ENCODE measurements at regions not wholly inside any gene's neighbourhood (a gene's known extent, or its start where the extent isn't known, plus 50 kb on each side); places are given as distances from the start of the nearest gene placed in this dataset.

DNA sequence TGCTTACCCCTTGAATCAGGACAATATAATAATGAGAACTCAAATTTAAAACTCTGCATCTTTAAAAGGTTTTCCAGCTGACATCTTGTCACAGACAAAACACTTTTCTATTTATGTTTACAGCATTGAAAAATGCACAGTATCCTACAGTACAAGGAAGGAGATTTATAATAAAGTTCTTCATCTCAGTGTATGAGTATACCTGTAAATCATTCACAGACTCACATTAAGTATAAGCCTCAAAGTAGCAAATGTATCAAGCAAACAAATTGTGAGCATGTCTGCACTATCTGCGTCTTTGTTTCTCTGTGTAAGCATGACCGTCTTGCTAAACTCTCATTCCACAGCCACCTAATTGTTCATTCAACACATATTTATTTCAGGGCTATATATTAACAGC, 52.8 kb downstream of the PPP1R2C start:
- DNase-seq (ENCODE audit: low read depth in 1 of 2, low spot score in 1 of 2): no peak

DNA sequence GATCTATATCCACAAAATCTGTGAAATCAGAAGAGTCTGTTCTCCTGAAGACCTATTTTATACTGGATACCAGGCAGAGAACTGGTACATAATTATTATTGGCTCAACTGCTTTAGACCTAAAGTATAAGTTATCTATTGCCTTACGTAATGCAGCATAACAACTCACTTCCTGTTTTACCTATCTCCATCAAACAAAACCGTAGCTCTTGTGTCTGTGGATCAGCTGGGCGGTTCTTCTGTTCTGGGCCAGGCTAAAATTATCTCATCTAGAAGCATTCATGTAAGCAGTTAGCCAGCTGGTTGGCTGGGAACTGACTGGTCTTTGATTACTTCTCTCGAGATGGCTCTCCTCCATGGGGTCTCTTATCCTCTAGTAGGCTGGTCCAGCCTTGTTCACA, 57.8 kb downstream of the PPP1R2C start:
- no peak for DNase-seq (ENCODE audit: low read depth in 1 of 2, low spot score in 1 of 2)

DNA sequence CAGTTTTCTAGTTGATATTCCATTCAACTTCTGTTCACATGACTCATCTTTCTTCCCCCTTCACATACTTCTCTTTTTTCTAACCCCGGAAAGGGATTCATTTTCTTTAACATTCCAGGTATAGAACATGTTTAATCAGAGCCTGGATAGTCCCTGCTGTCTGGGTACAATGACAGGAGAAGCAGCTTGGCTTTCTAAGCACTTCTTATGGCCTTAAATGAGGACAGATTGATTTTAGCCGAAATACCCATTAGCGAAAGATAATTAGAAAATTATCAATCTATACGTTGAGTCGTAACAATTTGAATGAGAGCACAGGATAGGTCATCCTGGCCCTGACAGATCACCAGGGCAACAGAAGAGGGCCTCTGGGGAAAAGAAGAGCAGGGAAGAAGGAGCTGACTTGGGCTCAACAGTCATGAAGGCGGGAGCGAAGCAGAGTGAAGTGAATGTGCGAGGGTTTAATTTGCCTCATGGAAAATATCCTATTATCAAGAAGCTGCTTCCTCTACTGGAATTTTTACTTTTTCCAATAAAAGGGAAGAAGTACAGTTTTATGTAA, 62.2 kb downstream of the PPP1R2C start:
- DNase-seq (ENCODE audit: low read depth in 1 of 2, low spot score in 1 of 2): no peak

DNA sequence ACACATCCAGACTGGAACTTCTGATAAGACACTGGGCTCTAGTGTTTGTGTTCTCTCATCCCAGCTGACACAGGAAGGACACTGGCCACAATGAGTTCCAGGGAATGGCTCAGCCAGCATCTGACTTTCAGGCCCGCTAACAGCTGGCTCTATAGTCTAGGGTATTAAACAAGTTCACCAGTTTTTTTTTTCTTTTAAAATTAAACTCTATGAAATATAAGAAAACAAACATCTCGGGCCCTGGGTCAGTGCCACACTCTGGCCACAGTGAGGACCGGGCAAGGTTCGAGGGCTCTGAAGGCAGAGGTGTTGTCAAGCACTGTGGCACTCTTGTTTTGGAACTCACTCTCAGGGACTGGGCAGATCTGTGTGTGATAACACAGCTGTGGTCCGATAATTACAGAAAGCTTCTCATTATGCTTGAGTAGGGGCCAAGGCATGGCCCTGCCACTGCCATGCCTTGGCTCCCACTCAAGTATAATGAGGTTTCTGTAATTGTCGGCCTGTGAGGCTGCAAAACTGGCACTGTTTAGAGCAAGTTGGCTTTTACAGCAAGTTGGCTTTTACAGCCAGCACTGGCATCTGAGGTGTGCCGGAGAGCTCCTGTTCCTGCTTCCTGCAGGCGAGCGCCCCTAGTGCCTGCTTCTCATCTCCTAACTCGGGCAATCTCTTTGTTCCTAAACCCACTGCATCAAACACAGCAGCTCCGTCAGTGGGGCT, 62.8 kb downstream of the PPP1R2C start:
- peak; percentile 7 to 20 for DNase-seq (ENCODE audit: low read depth in 1 of 2, low spot score in 1 of 2)

DNA sequence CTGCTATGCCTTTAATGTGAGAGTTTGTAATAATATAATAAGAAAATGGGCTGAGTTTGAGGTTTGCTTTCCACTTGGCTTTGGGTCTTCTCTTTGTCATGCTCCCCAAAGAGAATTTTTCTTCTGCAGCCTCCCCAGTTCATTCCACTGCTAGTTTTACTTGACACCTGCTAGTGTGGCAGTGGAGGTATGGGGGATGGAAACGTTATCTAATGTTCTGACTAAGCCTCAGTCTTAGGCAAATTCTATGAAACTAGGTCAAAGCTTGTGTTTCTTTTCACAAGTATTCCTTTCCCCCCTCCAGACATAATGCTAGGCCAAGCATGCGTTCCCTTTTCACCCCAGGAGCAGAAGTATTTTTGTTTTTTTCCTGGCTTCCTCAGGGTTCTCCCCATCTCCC, 67.5 kb downstream of the PPP1R2C start:
- no peak for DNase-seq (ENCODE audit: low read depth in 1 of 2, low spot score in 1 of 2)

DNA sequence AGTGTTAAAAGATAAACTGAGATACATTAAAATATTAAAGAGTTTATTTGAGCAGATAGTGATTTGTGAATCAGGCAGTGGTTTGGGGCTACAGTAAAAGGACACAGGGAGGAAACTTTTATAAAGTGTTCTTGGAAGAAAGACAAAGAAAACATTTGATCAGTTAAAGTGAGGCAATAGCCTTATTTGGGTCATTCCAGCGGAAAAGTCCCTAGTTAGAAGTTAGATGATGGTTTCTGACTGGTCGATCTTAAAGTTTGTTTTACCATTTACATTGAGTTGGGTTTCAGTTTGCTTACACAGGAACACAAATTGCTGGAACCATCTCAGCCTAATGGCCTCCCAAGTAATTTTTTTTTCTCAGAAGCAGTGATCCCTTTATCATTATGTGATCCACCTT, 69.7 kb downstream of the PPP1R2C start:
- DNase-seq (ENCODE audit: low read depth in 1 of 2, low spot score in 1 of 2): no peak

DNA sequence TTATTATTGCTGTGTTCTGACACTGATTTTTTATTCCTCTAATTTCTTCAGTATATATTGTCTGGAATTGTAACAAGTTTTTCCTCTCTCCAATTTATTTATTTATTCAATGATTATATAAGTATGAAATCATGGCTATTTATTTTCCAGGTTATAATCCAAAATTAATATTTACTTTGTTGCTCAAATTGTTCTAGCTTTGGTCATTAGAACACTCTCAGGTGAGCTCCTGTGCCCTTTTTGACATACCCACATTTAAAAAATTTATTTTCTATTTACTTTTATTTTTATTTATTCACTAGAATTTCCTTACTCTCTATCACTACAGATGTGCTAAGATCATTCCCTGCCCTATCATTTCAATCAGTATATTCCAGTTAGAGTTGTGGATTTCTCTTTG, 70.2 kb downstream of the PPP1R2C start:
- no peak for DNase-seq (ENCODE audit: low read depth in 1 of 2, low spot score in 1 of 2)

DNA sequence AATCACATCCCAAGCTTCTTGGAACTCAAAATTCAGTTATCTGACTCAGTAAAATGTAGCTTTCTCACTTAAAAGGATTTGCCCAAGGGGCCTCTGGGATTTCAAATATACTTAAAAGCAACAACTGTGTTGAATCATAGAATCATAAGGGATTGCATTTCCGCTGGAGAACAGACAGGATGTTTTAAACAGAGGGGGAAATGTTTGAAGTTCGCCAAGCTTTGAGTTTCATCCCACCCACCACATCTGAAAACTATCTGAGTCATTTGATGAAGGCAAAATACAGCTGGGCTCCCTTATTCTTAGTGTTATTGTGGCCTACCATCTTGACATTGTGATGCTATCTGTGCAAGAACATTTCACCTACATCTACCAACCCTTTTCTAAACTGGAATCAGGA, 73.5 kb downstream of the PPP1R2C start:
- DNase-seq (ENCODE audit: low read depth in 1 of 2, low spot score in 1 of 2): no peak

DNA sequence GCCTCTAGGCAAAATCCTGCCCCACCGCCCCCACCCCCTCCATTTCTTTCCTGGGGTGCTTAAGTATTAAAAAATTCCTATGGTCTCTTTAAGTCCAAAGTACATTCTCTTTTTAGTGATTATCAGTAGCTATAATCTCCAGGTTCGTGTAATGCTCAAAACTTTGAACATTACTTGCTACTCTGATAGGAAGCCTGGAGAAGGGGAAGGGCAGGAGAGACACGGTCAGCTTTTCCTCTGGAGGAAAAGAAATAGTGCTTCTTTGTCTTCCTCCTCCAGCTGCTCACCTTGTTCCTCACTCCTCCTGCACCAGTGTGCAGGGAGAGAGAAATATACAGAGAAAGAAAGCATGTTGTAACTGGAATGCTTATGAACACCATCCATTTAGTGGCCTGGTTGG, 80.4 kb downstream of the PPP1R2C start:
- DNase-seq (ENCODE audit: low read depth in 1 of 2, low spot score in 1 of 2): no peak

DNA sequence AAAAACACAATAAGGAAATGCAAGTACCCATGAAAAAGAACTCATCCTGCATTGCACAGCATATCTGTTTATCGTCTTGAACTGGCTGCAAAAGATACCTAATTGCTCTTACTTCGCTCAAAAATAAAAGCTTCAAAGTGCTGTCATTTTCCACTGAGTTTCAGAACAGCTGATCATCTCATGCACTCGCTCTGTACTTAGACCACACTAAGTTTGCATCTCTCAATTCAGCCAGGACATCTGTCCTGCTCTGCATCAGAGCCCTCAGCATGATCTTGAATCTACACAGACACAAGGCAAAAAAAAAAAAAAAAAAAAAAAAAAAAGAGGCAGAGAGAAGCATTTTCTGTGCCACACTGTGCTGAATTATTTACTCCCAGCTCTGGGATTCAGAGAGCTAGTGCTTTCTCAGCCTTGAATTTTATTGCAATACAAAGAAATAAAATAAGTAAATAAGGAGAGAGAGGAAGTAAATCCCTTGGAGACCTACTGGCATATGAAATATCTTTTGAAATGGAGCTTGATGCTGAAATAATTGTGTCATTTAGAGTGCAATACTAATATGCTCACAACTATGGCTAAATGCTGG, 81.3 kb downstream of the PPP1R2C start:
- no peak for DNase-seq (ENCODE audit: low read depth in 1 of 2, low spot score in 1 of 2)

DNA sequence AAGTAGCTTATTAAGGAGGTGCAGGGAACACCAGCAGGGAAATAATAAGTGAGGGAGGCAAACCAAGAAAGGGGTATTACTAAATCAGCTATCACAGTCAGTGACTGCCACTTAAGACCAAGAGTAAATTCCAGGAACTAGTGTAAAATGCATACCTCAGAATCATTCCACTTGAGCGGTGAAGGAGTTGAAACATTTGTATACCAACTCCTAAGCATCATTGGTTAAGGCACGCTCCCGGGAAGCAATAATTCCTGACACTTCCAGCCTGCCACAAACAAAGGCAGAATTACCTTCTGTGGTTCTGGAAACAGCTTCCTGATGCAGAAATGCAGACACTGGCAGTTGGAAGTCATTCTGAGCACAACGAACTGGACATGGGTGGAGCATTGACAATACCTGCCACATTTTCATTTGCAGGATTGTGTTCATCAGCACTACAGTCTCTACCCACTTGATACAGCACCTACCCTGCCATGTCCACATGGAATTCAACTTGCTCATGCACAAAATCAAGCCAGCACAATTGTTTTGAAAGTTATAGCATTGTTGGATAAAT, 82.1 kb downstream of the PPP1R2C start:
- DNase-seq (ENCODE audit: low read depth in 1 of 2, low spot score in 1 of 2): no peak

DNA sequence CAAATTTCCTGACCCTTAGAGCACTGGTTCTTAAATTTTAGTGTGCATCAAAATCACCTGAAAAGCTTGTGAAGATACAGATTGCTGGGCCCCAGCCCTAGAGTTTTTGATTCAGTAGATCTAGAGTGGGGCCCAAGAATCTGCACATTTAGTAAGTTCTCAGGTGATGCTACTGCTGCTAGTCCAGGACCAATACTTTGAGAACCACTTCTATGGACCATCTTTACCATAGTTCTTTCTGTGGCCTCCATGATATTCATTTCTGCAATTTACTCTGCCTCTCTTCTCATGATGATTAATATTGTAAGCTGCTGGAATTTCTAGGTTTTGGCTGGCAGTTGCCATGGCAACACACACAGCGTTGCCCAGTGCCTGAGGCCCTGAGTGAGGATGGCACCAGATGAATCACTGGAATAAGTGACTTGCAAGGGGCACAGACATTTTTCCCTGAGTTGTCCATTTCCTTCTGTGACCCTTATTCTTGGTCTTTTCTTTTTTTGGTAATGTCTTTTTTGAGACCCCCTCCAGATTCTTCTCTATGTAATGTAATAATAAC, 83.6 kb downstream of the PPP1R2C start:
- no peak for DNase-seq (ENCODE audit: low read depth in 1 of 2, low spot score in 1 of 2)

DNA sequence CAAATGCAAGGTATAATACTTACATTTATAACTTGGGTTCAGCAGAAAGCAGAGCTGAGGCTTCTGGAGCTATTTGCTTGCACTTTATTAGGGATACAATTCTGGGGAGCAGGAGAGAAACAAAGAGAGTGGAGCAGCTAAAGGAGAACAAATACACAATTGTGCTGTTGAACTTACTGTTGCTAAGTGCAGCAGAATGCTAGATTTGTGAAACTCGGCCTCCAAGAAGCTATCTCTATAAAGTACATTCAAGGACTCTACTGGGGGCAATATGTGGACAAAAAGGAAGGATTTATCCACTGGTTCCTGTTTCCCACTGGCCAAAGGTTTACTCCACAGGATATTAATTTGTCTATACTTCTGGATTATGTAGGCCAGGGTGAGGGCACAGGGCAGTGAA, 86.8 kb downstream of the PPP1R2C start:
- no peak for DNase-seq (ENCODE audit: low read depth in 1 of 2, low spot score in 1 of 2)

DNA sequence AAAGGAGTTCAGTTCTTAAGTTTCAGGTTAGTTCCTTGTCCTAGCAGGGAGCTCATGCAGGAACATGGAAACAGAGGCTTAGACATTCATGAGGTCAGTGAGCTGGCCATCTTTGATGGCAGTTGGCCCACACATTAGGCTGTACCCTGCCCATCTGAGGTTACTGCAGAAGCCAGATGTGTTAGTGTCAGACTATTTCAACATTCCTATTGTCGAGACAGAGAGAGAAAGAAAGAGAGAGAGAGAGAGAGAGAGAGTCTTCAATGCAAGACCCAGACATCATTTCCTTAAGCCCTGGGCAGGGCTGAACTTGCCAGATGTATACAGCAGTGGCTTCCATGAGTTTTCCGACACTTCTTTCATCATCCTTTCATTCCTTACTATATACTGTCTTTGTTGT, 91.3 kb downstream of the PPP1R2C start:
- DNase-seq (ENCODE audit: low read depth in 1 of 2, low spot score in 1 of 2): no peak

DNA sequence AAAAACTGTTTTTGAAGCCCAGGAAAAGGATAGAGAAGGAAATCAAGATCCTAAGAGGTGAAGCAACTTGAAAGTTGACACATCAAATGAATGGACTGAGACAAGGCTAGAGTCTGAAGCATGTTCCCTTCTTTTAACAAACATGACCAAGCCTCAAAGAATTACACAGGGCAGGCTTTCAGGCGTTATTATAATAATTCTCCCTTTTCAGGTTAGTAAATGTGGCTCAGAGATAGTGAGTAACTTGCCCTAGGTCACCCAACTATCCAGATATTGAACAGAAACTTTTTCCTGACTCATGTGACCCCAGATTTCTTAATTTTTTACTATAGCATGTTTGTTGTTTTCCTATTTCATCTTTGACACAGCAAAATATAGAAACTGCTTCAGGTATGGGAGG, 91.7 kb downstream of the PPP1R2C start:
- DNase-seq (ENCODE audit: low read depth in 1 of 2, low spot score in 1 of 2): no peak

DNA sequence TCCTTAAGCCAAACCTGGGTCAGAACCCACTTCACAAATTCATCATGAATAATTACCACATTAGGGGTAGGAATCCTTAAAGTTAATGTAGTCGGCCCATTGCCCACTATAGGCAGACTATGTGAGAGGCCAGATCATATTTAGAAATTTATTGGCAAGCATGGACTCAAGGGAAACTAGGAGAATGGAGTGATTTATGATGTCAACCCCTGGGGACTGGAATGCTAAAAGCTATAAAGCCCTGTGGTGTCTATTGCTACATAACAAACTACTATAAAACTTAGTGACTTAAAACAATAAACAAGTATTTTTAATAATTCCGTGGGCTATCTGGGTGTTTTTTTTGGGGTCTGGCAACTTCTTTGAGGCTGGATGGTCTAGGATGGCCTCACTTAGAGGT, 93.9 kb downstream of the PPP1R2C start:
- no peak for DNase-seq (ENCODE audit: low read depth in 1 of 2, low spot score in 1 of 2)

DNA sequence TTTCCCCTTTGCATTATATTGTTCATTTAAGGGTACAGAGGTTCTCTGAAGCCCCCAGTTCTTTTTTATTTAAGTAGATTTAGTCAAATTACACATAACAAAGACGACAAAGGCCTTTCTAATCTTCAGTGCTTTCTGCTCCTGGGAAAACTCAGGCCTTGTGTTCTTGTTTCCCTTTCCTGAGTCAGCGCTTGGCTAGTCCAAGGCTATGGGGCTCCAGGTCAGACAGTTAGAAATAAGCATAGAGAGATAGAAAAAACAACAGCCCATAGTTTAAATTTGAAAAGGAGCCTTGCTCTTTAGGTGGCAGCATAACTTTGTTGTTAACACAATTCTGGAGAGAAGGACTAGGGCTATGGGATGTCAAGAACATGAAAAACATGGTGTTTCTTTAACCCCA, 97.3 kb downstream of the PPP1R2C start:
- DNase-seq (ENCODE audit: low read depth in 1 of 2, low spot score in 1 of 2): no peak

DNA sequence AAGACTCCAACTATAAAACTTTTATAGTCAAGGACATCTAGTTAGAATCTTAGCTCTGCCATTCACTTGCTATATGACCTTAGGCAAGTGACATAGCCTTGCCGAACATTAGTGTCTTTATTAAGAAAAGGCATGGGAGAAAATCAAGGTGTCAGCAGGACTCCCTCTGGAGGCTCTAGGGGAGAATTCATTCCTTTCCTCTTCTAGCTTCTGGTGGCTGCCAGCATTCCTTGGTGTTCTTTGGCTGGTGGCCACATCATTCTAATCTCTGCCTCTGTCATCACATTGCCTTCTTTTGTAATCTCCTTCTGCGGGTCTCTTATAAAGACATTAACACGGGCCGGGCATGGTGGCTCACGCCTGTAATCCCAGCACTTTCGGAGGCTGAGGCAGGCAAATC, 99.8 kb downstream of the PPP1R2C start:
- no peak for DNase-seq (ENCODE audit: low read depth in 1 of 2, low spot score in 1 of 2)

DNA sequence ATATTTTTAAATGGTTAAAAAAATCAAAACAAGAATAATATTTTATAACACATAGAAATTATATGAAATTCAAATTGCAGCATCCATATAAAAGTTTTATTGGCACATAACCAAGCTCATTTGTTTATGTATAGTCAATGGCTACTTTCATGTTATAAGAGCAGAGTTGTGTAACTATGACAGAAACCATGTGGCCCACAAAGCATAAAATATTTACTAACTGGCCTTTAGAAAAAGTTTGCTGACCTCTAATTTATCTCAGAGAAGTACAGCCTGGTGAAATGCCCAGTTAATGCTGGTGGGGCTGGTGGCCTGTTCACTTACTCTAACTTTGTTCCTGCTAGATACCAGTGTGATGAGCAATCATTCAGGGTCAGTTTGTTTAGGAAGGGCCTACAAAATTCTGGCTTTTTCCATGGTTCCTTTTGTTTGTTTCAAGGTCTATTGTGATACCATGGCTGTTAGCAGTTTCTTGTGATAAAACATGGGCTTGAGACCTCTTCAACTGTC, 104.6 kb downstream of the PPP1R2C start:
- no peak for DNase-seq (ENCODE audit: low read depth in 1 of 2, low spot score in 1 of 2)

DNA sequence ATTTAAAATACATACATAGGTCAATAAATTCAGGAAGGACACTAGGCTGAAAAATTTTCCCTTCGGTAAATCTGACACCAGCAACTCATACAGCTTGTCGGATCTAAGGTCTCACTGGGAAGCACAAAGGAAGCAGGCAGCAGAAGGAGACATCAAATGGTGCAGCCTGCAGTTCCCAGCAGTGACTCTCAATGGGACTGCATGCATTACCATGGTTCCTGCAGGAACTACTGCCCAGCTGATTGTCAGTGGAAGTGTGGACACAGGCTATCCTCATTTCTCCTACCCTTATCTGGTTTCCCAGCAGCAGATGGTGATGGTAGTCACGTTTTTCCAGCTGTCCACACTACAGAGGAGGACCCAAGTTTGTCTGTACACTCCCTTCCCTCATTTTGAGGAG, 113.3 kb downstream of the PPP1R2C start:
- DNase-seq (ENCODE audit: low read depth in 1 of 2, low spot score in 1 of 2): no peak

DNA sequence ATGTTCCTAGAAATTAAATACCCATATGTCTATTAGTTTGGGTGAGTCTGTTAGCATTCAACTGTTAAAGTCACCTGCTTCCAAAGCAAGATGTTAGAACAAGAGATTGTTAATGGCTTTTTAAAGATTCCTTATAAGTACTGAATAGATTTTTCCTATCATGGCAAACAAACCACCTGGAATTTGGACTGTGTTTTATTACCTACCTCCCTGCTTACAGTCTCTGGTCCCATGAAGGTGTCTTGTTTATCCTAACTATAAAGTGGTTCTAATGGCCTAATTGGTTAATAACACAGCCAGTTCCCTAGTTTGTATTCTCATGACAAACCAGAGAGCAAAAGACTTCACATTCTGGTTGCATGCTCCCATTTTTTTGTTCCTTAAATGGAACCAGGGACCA, 149.5 kb downstream of the PPP1R2C start:
- DNase-seq (ENCODE audit: low read depth in 1 of 2, low spot score in 1 of 2): no peak

DNA sequence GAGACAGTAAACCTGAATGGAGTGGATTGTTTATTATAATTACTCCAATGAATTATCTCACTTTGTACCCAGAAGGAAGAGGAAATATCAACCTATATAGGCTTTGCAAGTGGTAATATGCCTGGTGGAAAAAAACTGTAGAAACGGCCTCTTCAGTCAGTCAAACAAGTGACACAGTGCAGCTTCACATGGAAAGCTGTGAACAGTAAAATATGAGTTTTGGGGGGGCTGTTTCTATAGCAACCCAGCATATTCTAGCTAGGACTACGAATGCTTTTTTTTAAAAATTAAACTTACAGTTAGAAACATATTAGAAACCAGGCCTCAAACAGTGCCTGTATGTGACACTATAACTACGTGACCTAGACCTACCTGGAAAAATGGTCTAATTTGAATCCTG, 150.1 kb downstream of the PPP1R2C start:
- no peak for DNase-seq (ENCODE audit: low read depth in 1 of 2, low spot score in 1 of 2)
